COLO668 (cell line): ENCODE measurements at regions not wholly inside any gene's neighbourhood (a gene's known extent, or its start where the extent isn't known, plus 50 kb on each side); places are given as distances from the start of the nearest gene placed in this dataset.

Source experiments
- DNase-seq: peaks from one replicate; lab custom pipeline; 2025; ENCODE audit not compliant: unreplicated experiment; lab: John Stamatoyannopoulos, UW

DNA sequence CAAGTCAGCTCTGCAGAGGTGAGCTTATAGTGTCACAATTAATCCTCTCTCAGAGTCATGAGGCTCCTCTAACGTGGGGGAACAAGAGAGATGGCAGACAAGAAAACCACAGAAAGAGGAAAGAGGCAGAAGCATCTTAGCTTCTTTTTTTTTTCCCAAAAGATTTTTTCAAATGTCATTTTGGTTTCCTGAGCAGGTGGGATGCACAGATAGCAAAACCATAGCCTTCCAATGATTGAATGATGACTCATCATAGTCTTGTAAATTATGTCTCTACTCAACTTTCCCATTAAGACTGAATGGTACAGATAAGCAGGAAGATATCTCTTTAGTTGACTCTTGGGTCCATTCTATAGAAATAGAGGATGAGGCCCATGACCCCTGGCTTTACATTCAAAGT, 162.8 kb upstream of the ZFHX3 start:
- no peak for DNase-seq

DNA sequence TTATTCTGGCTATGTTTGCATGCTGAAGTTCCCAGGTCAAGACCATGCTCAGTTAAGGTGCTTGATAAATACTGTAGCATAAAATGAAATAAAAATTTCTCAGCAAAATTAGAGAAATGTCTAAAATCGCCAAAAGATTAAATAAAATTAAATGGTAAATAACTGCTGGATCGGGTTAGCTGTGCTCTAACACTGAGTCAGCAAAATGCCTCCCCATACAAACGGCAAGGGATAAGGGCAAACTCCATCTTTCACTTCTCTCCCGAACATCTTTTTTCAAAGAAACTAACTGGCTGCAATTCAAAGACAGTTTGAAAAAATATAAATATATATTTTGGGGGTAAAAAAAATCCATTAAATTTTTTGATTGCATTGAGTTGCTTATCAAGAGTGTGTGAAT, 162.2 kb upstream of the ZFHX3 start:
- DNase-seq: no peak

DNA sequence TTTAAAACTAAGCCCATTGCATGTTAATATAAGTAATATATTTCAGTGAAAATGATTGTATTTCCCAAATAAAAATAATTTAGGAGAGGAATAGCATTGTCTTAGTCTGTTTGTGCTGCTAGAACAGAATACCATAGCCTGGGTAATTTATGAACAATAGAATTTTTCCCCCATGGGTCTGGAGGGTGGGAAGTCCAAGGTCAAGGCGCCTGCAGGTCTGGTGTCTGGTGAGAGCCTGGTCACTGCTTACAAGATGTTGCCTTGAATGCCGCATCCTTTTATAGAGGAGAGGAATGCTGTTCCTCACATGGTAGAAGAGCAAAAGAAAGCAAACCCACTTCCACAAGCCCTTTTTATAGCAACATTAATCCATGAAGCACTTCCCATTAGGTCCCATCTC, 161.3 kb upstream of the ZFHX3 start:
- DNase-seq: no peak

DNA sequence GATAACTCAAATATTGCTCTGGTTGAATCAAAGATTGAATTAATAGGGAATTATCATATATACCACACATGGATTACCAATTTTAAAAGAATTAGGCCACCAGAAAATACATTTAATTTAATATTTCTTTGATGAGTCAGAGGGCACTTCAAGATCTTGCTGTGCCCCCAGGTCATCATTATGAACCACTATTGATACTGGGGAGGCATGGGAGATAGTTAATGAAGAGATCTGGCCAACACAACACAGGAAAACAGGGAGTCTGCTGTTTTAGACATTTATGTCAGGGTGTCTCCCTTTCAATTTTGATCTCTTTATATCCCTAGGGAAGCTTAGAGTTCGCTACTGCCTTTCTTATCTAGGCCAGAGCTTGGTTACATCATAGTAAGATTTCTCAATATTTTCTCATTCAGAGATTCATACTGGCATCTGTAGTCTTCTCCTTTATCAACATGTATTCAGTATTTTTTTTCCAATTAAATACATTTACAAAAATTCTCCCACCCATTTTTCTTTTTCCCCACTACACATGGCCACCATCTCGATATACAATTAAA, 158.3 kb upstream of the ZFHX3 start:
- no peak for DNase-seq

DNA sequence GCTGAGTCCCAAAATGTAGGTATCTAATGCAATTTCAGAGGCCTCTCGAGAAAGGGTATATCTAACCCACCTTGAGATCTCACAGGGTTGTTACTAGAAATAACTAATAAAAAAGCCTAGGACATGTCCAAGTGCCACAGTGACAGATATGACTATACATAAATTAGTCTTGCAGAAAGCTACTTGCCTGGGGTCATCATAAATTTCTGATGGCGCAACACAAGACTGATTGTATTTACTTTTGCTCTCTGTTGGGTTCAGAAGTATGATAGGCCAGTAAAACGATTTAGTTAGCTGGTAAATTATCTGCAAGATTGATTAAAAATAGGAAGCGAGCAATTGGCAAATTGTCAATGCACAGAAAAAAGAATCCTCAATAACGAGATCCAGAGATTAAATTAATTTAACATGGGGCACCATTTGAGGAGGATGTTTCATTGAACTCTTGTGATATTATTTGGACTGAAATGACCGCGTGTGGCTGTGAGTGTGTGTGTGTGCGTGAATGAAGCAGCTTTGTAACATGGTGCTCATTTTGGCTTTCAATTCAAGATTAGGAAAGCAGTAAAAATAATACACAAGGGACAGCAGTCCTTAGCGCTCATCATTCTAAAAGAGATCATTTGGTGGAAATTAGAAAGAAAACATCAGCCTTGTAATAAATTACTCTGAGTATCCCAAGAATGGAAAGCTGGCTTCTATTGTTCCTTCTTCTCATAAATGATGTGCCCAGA, 157.4 kb upstream of the ZFHX3 start:
- DNase-seq: no peak

DNA sequence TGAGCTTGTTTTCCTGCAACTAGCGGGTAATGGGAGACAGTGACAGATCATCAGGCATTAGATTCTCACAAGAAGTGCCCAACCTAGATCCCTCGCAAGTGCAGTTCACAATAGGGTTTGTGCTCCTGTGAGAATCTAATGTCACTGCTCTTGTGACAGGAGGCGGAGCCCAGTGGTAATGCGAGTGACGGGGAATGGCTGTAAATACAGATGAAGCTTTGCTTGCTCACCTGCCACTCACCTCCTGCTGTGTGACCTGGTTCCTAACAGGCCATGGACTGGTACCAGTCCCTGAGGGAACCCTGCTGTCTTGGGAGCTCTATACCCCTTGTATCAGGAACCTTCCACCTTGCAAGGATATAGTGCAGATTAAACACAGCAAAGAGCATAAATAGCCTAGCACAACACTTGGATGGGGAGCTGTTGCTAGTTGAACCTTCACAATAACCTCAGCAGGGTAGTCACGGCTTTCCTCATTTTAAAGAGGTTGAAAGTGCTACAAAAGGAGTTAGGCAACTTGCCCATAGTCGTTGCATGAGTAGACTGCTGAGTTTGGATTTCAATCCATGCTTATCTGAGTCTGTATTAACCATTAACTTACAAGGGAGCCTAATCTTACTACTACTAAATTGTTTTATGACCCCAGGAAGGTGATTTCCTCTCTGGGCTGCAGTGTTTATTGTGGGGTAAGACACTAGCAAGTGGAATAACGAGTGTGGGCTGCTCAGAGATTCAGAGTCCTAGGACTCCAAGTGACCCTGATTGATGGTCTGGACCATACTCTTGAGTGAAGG, 156.6 kb upstream of the ZFHX3 start:
- peak; percentile 56 for DNase-seq

DNA sequence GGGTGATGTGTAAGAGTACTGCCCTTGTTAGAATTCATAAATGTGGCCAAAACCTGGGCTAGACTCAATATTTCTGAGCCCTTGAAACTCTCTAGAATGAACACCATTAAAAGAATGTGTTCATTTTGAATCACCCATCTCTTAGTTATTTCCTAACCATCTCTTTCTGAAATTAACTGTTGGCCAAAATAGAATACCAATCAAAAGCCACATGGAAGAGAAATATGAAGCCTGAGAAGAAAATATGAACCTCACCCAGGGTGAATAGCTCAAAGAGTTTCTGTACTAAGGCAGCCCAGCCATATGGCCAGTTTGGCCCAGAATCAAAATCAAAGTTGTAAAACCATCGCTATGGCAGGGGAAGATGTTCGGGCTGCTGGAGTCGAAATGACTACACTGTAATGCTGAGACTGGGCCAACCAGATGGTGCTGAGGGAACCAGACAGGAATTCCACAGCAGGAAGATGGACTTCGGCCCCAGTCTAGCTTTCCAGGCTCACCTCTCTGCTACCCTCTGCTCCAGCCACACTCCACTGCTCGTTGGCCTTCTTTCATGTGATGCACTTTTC, 154.3 kb upstream of the ZFHX3 start:
- DNase-seq: no peak

DNA sequence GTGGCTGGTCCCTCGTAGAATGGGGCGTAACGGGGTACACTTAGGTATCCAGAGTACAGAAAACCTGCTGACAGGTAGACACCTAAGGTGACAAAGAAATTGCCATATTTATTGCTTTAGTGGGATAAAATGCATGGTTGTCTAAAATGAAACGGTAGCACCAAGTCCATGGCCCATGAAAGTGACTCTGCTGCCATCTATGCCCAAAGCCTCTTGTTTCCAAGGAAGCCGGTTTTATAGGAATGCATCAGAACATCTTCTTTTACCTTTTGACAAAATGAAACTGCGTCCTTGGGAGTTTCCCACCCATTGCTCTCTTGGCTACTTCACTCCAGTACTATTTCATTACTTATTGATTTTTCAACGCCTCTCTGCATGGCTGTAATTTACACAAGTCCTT, 151.3 kb upstream of the ZFHX3 start:
- no peak for DNase-seq

DNA sequence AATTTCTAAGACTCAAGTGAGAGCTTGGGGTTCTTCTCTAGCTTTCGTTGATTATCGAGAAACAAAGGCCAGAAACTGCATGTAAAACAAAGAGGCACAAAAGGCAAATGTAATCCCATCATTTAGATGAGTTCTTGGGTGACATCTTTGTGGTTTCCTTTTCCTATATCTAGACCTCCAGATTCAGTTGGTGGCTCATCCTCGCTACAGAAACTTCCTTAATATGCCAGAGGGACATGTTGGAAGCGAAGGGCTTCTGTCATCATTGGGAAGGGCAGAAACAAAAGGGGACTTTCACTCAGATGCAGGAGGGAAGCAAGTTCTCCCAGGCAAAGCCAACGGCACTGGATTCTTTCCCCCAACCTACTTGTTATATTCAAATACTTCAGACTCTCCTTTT, 150.6 kb upstream of the ZFHX3 start:
- no peak for DNase-seq

DNA sequence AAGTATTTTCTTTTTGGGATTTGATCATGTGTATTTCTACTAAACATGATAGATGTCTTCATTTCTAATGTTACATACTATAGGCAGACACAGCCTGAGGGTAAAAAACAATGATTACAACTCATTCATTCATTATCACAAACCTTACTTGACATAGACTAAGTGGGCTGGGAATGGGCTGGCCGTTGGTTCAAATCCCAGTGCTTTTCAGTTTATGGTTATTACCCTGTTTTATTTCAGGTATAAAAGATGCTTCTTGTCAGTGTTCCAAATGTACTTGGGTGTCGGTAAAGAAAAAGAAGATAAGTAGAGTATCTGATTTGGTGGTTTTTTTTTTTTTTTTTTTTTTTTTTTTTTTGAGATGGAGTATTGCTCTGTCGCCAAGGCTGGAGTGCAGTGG, 149.7 kb upstream of the ZFHX3 start:
- DNase-seq: no peak

DNA sequence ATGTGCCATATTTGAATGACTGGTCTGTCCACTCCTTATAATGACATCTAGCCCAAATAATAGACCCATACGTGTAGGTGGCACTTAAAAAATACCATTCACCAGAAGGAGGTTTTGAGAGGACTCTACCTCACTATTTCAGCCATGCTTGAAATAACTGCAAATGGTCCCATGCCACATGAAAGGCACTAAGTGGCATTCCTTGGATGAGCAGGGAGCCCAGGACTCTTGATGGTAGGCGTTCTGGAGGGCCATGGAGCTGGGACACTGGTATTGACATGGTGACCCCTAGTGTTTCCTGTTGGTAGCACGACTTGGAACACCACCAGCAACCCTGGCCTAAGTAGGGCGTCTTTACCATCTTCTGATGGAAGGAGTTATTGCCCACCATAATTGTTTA, 148.7 kb upstream of the ZFHX3 start:
- peak; percentile 46 for DNase-seq

DNA sequence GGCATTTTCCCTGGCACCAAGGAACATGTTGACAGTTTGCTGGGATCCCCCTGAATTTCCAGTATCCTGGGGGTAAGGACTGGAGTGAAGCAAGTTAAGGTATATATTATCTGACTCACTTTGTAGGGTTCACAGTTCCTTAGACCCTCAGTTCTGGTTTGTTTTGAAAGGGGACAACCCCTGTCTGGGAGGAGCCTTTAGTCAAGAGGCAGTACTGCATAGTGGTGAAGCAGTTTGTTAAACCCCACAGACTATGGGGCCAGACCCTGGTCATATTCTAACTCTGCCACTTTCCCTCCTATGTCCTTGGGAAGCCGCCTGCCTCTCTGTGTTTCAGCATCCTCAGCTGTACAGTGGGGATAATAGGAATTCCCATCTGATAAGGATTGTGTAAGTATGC, 145.5 kb upstream of the ZFHX3 start:
- no peak for DNase-seq

DNA sequence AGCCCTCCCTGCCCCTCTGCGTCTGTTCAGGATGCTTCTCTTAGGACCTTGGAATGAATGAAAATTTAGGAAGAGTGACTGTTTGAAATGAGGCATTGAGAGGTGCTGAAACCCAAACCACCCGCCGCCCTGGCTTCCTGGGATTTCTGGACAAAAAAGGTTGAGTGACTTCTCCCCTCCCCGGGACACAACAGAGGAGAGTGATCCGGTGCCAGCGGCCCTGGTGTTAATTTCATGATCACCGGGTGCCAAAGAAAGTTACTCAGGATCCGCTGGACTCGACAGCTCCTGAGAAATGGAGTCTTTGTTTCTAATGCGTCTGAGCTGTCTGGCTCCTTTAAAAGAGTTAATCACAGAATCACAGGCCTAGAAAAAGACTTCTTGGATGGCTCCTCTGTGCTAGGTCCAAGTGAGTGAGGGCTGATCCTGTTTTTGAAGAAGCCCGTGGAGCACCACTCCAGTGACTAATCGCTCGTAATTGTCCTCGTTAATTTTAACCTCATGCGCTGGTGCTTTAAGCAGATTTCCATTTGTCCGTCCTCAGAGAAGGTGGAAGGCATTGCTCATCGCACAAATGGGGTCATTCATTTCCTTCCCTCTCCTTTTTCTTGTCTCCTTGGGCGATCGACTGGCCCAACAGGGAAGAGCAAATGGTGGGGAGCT, 144.4 kb upstream of the ZFHX3 start:
- no peak for DNase-seq

DNA sequence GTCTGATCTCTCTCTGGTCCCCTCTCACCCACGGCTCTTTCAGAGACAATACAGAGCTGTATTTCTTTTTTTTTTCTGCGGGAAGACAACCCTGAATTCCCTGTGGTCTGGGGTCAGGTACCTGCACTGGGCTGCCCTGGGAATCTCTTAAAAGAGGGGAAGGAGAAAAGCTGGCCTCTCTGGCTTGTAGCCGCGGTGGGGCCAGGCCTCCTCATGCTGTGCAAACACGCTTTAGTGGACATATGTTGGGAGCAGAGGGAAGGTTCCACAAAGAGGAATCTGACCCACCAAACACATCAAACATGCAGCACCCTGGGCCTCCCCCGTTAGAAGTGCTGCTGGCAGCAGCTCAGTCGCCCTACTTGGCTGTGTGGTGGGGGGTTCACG, 143.7 kb upstream of the ZFHX3 start:
- no peak for DNase-seq

DNA sequence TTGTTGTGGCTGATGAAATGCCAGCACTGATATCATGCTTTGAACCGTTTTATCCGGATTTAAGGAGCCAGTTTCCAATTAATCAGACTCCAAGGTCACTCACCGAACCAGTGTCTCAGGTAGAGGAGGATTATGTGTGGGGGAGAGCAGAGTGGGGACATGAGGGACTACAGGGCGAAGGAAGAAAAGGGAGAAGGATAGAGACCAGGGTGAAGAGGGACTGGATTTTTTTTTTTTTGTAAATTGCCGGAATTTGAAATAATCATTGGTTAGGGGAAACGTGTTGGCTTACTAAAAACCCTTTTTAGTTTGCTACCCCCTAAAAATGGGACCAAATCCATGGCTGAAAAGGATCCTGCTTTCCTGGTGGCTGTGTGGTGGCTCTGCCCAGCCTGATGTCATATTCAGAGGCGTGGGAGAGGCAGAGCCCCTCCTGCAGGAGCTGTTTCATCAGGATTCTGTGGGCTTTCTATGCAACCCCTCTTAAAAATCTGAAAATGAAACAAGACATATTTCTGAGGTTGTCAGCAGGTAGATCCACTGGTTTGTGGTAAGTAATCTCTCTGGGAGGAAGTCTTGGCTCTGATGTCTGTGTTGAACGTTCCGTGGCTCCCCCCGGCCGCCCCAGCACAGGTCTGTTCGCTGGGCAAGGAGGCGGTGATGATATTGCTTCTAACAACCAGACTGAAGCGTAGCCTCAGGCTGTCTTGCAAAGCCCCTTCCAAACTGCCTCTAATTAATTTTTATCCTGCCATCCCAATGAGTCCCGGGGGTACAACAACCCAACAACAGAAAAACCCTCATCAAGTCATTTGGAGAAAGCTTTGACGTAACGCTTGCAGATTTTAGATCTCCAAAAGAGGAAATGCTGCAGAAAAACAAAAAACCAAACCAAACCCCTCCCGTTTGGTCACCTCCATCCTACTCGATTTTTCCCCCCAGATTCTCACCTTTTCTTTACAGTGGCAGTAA, 143.0 kb upstream of the ZFHX3 start:
- no peak for DNase-seq

DNA sequence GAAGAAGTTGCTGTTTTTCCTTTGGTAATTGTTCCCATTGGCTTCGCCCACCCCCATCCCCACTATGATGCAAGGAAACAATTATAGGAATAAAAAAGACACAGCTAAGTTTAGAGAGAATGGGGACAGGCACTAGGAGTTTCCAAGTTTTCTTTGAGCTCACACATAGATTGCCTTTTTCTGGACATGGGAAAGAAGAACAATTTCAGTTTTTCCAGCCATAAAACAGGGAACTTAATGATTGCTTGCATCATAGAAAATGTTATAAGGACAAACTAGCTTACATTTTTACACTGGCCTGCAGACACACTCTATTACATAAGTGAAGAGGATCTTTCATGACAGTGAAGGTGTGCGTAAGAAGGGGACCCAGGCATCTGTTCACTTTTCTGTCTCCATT, 142.3 kb upstream of the ZFHX3 start:
- no peak for DNase-seq

DNA sequence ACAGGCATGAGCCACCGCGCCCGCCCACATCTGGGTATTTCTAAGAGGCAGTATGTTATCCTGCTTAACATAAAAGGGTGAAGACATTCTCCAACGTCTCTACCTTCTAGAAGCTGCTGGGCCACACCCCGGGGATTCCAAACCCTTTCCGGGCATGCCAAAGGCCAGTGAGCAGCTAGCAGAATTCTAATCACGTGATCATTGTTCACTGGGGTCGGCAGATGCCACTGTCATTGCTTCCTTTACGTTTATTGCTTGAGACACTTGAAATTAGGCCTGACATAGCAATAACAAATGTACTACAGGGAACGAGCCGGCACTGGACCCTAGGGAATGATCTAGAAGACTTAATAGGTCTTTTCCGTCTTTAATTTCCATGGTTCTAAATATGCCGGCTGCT, 141.2 kb upstream of the ZFHX3 start:
- no peak for DNase-seq

DNA sequence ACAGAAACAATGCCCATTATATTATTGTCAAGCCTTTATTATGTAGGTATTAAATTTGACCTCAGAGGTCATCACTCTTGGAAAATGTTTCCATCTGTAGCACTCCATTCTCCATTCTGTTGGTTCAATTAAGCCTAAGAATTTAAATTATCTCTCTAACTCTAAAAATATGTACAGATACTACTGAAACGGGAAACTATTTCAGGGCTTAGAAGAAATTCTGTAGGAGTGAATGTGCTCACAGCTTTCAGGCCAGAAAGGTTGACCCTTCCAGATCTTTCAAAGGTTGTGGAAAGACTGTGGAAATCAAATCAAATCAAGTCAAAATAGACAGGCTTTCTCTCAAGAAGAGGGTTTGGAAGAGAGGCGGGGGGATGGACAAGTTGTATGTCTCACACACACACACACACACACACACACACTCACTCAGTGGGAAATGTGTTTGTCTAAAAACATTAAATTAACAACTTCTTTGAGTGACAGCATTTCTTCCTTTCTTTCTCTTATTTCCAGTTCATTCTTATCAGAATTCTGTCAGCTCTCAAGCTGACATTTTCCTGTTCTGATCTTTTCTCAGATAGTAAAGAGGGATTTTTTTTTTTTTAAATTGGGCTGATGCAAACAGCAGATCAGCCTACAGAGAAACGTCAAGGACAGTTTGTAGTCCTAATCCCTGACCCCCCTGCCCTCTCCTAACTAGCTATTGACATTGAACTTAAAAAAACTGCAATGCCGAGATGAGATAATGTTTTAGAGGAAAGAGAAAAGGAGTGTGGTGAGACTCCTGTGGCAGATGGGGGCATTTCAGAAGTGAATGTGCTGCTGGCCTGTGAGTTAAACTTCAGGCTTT, 139.0 kb upstream of the ZFHX3 start:
- DNase-seq: no peak

DNA sequence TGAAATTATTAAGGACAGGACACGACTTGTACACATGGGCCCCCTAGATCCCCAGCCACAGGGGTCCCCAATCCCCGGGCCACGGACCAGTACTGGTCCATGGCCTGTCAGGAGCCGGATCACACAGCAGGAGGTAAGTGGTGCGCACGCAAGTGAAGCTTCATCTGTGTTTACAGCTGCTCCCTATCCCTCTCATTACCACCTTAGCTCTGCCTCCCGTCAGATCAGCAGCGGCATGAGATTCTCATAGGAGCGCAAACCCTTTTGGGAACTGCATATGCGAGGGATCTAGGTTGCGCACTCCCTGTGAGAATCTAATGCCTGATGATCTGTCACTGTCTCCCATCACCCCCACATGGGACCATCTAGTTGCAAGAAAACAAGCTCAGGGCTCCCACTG, 137.8 kb upstream of the ZFHX3 start:
- no peak for DNase-seq
